Mucosa of descending colon (tissue), 3 donors: ENCODE measurements at regions not wholly inside any gene's neighbourhood (a gene's known extent, or its start where the extent isn't known, plus 50 kb on each side); places are given as distances from the start of the nearest gene placed in this dataset.

Experiments used
- ATAC-seq: fragments of 200-7000 bp; cut with Tn5 transposase; one replicate; pipeline ENCODE4 v1.9.1; 2020; ENCODE audit warnings: mild to moderate bottlenecking, moderate library complexity
- DNase-seq, 3 donors: peaks; one replicate each; pipeline ENCODE4 v3.0.0-alpha.2; 2020
- H3K36me3 ChIP-seq: fragments of 200-600 bp; one replicate; pipeline ENCODE4 v1.8.0; 2021; ENCODE audit warnings: low read depth, mild to moderate bottlenecking
- H3K4me1 ChIP-seq: fragments of 200-600 bp; one replicate; pipeline ENCODE4 v1.8.0; 2021; ENCODE audit warnings: low read depth, mild to moderate bottlenecking
- H3K4me3 ChIP-seq: fragments of 200-600 bp; one replicate; pipeline ENCODE4 v1.8.0; 2021; ENCODE audit warnings: mild to moderate bottlenecking
- H3K9me3 ChIP-seq: fragments of 200-600 bp; one replicate; pipeline ENCODE4 v1.8.0; 2021; ENCODE audit warnings: mild to moderate bottlenecking
- intact Hi-C, 2 donors: fragments of 100-400 bp; cut with DNase I in 1 of 2; cut with micrococcal nuclease in 1 of 2; formaldehyde crosslinking; loops; one replicate each; pipeline versions ENCODE4 v1.11.0 to v1.11.1; 2022; cut with DNase I, micrococcal nuclease
- TF ChIP-seq, protein P1 (sequence below): fragments of 200-600 bp; IDR thresholded peaks from one replicate; pipeline ENCODE4 v1.8.0; 2022; ENCODE audit warnings: antibody characterized with exemption, mild to moderate bottlenecking
- donor health status: DM: no; HTN: no; CAD: no; lungs with moderate emphysema.
- donor health status: DM: no; HTN: no; CAD: no.
- donor health status: DM: no; HTN: yes; CAD: no.

DNA sequence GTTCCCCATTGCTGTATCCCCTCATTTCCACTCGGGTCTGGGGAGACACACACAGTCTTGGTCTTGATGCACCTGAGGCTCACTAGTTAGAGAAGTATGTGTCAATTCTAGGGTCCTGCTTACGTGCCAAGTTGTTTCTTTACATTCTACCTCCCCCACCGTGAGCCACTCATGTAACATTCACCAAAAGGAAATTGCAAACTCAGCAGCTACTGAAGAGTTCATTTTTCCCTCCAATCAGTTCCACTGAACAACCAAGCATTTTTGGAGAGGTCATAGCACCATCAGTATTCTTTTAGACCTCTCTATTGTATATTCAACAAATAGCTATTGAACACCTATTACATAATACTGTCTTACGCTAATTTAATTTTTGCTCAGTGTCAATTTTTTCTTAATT lies 281.1 kb downstream of the SH3GL2 start:
- TF ChIP-seq, protein P1, sequence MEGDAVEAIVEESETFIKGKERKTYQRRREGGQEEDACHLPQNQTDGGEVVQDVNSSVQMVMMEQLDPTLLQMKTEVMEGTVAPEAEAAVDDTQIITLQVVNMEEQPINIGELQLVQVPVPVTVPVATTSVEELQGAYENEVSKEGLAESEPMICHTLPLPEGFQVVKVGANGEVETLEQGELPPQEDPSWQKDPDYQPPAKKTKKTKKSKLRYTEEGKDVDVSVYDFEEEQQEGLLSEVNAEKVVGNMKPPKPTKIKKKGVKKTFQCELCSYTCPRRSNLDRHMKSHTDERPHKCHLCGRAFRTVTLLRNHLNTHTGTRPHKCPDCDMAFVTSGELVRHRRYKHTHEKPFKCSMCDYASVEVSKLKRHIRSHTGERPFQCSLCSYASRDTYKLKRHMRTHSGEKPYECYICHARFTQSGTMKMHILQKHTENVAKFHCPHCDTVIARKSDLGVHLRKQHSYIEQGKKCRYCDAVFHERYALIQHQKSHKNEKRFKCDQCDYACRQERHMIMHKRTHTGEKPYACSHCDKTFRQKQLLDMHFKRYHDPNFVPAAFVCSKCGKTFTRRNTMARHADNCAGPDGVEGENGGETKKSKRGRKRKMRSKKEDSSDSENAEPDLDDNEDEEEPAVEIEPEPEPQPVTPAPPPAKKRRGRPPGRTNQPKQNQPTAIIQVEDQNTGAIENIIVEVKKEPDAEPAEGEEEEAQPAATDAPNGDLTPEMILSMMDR = no peak
- intact Hi-C loops = no loop called here
- DNase-seq (no peak), ATAC-seq (no peak)
- H3K36me3 ChIP-seq = no peaks in the 10 kb centered on the region
- no peaks in the 10 kb centered on the region for H3K4me1 ChIP-seq
- no peak overlapping the region for H3K4me3 ChIP-seq
- H3K9me3 ChIP-seq = no peaks in the 10 kb centered on the region

DNA sequence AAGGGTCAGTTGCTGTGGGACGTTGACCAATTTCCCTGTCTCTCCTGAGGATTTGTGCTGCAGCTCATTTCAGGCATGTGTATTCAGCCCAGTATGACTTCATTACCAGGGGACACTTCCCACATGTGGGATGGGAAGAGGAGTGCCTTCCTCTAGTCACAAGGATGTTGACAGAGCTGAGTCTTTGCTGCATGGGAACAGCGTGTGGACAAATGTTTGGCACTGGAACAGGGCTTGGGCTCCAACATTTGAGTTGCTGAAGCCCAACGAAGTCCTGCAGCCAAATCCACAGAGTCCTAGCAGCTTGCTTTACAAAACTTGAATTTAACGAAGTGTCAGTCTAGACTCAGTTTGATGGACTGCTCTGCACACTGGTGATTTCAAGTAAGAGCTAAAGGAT lies 283.2 kb downstream of the SH3GL2 start:
- intact Hi-C loops = no loop called here
- H3K9me3 ChIP-seq = no peaks in the 10 kb centered on the region
- H3K4me1 ChIP-seq = no peaks in the 10 kb centered on the region
- TF ChIP-seq, protein P1 = no peak
- DNase-seq (no peak), ATAC-seq (no peak)
- H3K36me3 ChIP-seq = no peaks in the 10 kb centered on the region
- no peak overlapping the region for H3K4me3 ChIP-seq

- TF ChIP-seq, protein P1 = no peak
- intact Hi-C loops = no loop called here
- ATAC-seq = no peak
These were observed 283.8 kb downstream of the SH3GL2 start for GRCh38 chr9:17862629-17863028.

GRCh38 chr9:17863213-17863883 lies 284.5 kb downstream of the SH3GL2 start:
- no peaks in the 10 kb centered on the region for H3K4me1 ChIP-seq
- no peak overlapping the region for H3K4me3 ChIP-seq
- DNase-seq (no peak), ATAC-seq (no peak)
- intact Hi-C loops = no loop called here
- no peaks in the 10 kb centered on the region for H3K36me3 ChIP-seq
- TF ChIP-seq, protein P1 = no peak
- H3K9me3 ChIP-seq = no peaks in the 10 kb centered on the region

More at GRCh38 chr9:17862629-17863028, 283.8 kb downstream of the SH3GL2 start:
- Histone ChIP-seq H3K36me3 (no peaks in the 10 kb centered on the region), H3K9me3 (no peaks in the 10 kb centered on the region), H3K4me1 (no peaks in the 10 kb centered on the region), H3K4me3 (no peak overlapping the region)
- no peak for DNase-seq

GRCh38 chr9:17863924-17864323 lies 285.1 kb downstream of the SH3GL2 start:
- H3K9me3 ChIP-seq = no peaks in the 10 kb centered on the region
- H3K36me3 ChIP-seq = no peaks in the 10 kb centered on the region
- TF ChIP-seq, protein P1 = no peak
- H3K4me1 ChIP-seq = no peaks in the 10 kb centered on the region
- ATAC-seq (no peak), DNase-seq (no peak)
- H3K4me3 ChIP-seq = no peak overlapping the region
- intact Hi-C loops = no loop called here

DNA sequence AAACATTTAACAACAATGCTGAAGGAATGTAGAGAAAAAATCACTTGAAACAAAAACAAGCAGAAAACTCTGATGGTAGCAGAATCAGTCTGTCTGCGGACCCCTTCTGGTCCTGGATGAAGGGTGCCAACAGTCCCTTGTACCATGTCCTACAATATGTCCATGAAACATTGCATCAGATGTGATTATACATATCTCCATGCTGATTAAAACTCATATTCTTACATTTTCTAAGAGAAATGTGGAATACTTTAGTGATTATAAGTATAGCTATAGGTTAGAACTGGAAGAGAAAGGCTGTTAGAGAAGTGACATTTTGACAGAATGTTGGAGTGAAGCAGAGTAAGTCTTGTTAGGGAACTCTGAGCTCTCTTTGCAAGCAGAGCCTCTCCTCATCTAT lies 286.1 kb downstream of the SH3GL2 start:
- no peak overlapping the region for H3K4me3 ChIP-seq
- TF ChIP-seq, protein P1 = no peak
- intact Hi-C loops = no loop called here
- ATAC-seq (no peak), DNase-seq (no peak)
- H3K4me1 ChIP-seq = no peaks in the 10 kb centered on the region
- H3K36me3 ChIP-seq = no peaks in the 10 kb centered on the region
- no peaks in the 10 kb centered on the region for H3K9me3 ChIP-seq
